ENCODE measurements at regions not wholly inside any gene's neighbourhood (a gene's known extent, or its start where the extent isn't known, plus 50 kb on each side); places are given as distances from the start of the nearest gene placed in this dataset.

DNA sequence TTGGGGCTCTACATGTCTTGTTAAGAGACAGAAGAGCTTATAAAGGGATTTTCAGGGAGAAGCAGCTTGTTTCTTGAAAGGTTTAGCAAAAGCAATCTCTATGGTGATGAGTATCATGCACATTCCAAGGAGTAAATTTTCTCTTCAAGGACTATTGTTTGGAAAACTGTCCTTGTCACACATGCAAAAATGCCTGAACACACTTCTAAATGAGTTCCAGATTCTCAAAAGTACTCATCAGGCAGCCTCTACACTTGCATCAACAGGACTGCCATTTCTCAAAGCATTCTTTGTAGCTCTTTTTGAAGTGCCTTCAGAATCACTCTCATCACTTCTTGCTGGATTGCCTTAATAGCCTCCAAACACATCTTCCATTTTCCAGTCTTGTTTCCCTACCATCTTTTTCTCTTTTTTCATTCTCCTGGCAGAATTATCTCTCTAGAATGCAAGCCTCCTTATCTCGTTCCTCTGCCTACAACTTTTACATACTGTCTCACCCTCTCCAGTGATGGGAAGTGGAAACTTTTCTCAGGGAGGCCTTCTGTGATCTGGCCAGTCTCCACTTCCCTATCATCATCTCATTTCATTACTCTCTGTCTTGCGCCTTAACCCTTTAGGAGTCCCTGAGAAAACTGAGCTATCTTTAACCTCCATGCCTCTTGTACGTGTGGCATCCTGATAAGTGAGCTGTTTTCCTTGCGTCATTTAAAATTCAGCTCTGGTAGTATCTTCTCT is 631.5 kb upstream of the TLE4 start:
- intact Hi-C loops (cut with micrococcal nuclease) = no loop called here
- CTCF ChIA-PET = no interaction called here
- H3K4me3 Mint-ChIP-seq = no peak overlapping the region
- no peaks in the 10 kb centered on the region for H3K27me3 Mint-ChIP-seq (ENCODE audit: low read depth)
- no peaks in the 10 kb centered on the region for H3K4me1 Mint-ChIP-seq (ENCODE audit: low read depth)
- no peak for DNase-seq
- no peak overlapping the region for H3K27ac Mint-ChIP-seq
- H3K9me3 Mint-ChIP-seq = peaks cover 2% of the 10 kb centered on the region
- no peaks in the 10 kb centered on the region for H3K36me3 Mint-ChIP-seq (ENCODE audit: low read depth)

DNA sequence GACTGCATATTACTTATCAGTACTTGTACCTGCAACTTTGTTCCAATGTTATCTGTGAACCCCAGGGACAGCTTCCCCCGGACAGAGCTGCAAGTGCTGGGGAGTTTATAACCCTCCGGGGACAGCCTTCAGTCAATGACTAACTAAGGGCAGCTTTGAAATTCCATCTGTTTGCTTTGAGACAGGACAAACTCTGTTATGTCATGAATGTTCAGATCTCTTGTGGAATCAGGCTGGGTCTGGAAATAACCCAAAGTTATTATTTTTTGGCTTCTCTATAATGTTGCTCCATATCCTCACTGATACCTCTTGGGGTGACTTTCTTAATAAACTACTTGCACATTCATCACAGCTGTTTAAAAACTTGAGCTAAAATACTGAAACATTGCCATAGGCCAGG is 617.5 kb upstream of the TLE4 start:
- CTCF ChIA-PET = no interaction called here
- H3K27me3 Mint-ChIP-seq (ENCODE audit: low read depth) = no peaks in the 10 kb centered on the region
- no peaks in the 10 kb centered on the region for H3K4me1 Mint-ChIP-seq (ENCODE audit: low read depth)
- H3K4me3 Mint-ChIP-seq = no peak overlapping the region
- peaks cover 3% of the 10 kb centered on the region for H3K9me3 Mint-ChIP-seq
- H3K27ac Mint-ChIP-seq = no peak overlapping the region
- DNase-seq = no peak
- intact Hi-C loops (cut with micrococcal nuclease) = no loop called here
- H3K36me3 Mint-ChIP-seq (ENCODE audit: low read depth) = no peaks in the 10 kb centered on the region

DNA sequence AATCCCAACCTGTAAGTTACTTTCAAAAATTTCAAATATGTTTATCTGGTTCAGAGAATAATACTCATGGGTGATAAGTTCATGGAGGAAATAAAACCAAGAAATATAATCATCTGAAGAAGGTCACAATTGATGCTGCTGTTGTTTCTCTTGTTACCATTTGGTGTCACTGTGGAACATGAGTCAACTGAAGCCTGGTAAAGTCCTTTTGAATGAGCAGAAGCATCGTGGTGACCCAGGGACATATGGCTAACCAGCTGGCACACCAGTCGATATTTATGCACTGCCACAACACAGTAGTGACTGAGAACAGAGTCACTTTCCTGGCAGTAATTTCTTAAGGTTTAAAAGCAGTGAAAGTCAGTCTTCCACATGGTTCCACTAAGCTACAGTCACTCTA is 612.9 kb upstream of the TLE4 start:
- H3K4me3 Mint-ChIP-seq = no peak overlapping the region
- no peaks in the 10 kb centered on the region for H3K36me3 Mint-ChIP-seq (ENCODE audit: low read depth)
- CTCF ChIA-PET = no interaction called here
- intact Hi-C loops (cut with micrococcal nuclease) = no loop called here
- H3K9me3 Mint-ChIP-seq = peaks cover 4% of the 10 kb centered on the region
- H3K27ac Mint-ChIP-seq = no peak overlapping the region
- H3K27me3 Mint-ChIP-seq (ENCODE audit: low read depth) = no peaks in the 10 kb centered on the region
- DNase-seq = no peak
- H3K4me1 Mint-ChIP-seq (ENCODE audit: low read depth) = no peaks in the 10 kb centered on the region

DNA sequence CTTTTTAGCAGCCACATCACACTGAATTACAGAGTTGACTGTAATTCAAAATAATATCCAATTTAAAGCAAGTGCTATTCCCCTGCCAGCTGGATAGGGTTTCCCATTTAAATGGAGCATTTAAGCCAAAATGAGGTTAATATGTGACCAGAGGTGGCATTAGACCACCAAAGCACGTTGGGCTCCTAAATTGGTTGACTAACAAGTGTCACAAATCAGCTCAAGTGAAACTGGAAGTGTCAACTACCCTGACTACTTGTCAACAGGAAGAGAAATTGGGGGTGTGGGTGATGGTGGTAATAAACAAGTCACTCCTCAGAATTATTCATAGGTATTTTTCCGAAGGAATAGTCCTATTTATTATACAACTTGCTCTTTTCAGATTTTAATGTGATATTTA is 609.6 kb upstream of the TLE4 start:
- Mint-ChIP-seq H3K36me3 (ENCODE audit: low read depth) (no peaks in the 10 kb centered on the region), H3K27ac (no peak overlapping the region), H3K27me3 (ENCODE audit: low read depth) (no peaks in the 10 kb centered on the region), H3K4me3 (no peak overlapping the region), H3K9me3 (peaks cover 4% of the 10 kb centered on the region), H3K4me1 (ENCODE audit: low read depth) (no peaks in the 10 kb centered on the region)
- intact Hi-C loops (cut with micrococcal nuclease) = no loop called here
- DNase-seq = no peak
- CTCF ChIA-PET = interaction anchor here (0.6 kb wide), 1 partner anchor 32 kb away, joined by 3 read pairs; no protein-coding TSS in a partner anchor

DNA sequence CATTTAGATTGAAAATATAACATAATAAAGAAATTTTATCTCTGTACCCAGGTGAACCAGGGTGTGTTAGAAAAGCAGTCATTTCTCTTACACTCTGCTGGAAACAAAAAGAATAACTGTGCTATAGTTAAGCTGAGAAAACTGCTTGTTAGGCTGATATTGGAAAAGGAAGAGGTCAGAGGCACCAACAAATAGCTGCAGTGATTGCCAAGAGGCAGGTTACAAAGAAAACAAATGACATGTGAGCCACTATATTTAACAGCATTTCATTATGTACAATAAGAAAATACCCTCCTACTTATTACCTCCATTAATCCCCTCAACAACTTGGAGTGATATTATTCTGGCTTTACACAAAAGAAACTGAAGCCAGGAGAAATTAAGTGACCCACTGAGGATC is 607.9 kb upstream of the TLE4 start:
- H3K27me3 Mint-ChIP-seq (ENCODE audit: low read depth) = no peaks in the 10 kb centered on the region
- no peak for DNase-seq
- CTCF ChIA-PET = no interaction called here

DNA sequence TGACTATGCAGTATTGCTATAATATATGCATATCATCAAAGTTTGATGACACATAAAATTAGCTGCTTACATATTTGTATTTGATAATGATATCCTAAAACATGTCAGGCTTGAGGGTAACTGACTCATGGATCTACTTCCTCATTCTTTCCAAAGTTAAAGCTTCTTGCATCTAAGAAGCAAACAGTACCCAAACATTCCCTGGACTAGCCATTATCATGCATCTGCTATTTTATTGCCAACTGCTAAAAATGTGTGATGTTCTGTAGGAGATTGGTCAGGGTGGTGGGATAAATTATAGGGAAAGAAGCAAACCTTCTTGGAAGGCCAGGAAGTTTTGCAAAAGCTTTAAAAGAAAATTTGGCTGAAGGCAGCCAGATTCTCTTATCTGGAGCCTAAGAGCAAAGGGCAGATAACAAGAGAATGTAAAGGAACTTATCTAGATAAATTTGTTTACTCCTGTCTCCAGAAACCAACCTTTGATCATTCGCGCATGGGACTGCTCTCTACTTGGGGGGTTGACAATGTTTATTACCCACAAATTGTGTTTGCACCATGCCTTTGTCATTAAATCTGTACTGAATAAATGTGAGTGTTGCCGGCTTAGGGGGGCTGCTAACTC is 604.1 kb upstream of the TLE4 start:
- intact Hi-C loops (cut with micrococcal nuclease) = no loop called here
- no peak overlapping the region for H3K27ac Mint-ChIP-seq
- no peak for DNase-seq
- H3K36me3 Mint-ChIP-seq (ENCODE audit: low read depth) = no peaks in the 10 kb centered on the region
- CTCF ChIA-PET = no interaction called here
- no peaks in the 10 kb centered on the region for H3K9me3 Mint-ChIP-seq
- no peaks in the 10 kb centered on the region for H3K4me1 Mint-ChIP-seq (ENCODE audit: low read depth)
- no peaks in the 10 kb centered on the region for H3K27me3 Mint-ChIP-seq (ENCODE audit: low read depth)
- H3K4me3 Mint-ChIP-seq = no peak overlapping the region

More for the DNA sequence above, 607.9 kb upstream of the TLE4 start:
- no peaks in the 10 kb centered on the region for H3K4me1 Mint-ChIP-seq (ENCODE audit: low read depth)
- H3K9me3 Mint-ChIP-seq = peaks cover 2% of the 10 kb centered on the region
- H3K4me3 Mint-ChIP-seq = no peak overlapping the region
- no peaks in the 10 kb centered on the region for H3K36me3 Mint-ChIP-seq (ENCODE audit: low read depth)
- H3K27ac Mint-ChIP-seq = no peak overlapping the region
- intact Hi-C loops (cut with micrococcal nuclease) = no loop called here

DNA sequence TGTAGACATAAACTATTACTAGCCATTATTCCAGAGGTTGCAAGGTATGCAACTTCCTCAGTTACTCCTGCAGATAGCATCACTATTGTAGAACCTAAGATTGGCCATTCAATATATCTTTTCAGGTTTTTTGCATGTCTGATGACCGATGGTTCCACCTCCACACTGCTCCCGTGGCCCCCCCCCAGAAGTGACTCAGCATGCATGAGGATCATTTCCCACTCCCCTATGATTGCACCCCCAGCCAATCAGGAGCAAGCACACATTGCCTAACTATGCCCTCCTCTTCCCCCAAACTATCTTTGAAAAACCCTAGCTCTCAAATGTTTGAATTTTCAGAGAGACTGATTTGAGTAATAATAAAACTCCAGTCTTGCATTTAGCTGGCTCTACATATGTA is 601.4 kb upstream of the TLE4 start:
- no peaks in the 10 kb centered on the region for H3K36me3 Mint-ChIP-seq (ENCODE audit: low read depth)
- intact Hi-C loops (cut with micrococcal nuclease) = no loop called here
- no peaks in the 10 kb centered on the region for H3K9me3 Mint-ChIP-seq
- H3K27me3 Mint-ChIP-seq (ENCODE audit: low read depth) = no peaks in the 10 kb centered on the region
- no peaks in the 10 kb centered on the region for H3K4me1 Mint-ChIP-seq (ENCODE audit: low read depth)
- DNase-seq = no peak
- no peak overlapping the region for H3K27ac Mint-ChIP-seq
- no peak overlapping the region for H3K4me3 Mint-ChIP-seq
- CTCF ChIA-PET = no interaction called here

DNA sequence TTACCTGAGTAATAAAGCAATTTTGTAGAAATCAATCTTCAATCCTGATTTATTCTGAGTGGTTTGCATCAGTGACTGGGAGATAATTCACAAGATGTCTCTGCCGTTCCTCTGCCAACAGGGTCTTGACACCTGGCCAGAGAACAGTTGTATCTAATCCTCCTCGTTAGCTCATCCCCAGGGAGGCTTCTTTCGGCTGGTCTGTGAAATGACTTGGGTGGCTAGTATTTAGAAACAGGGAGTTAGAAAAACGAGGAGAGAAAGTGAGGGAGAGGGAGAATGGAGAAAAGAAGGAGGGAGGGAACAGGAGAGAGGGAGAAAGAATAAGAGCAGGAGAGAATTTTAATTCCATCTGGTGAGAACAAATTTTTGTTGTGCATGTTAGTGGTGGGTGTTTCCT is 600.2 kb upstream of the TLE4 start:
- Mint-ChIP-seq H3K4me1 (ENCODE audit: low read depth) (no peaks in the 10 kb centered on the region), H3K27me3 (ENCODE audit: low read depth) (no peaks in the 10 kb centered on the region), H3K9me3 (no peaks in the 10 kb centered on the region), H3K27ac (no peak overlapping the region), H3K4me3 (no peak overlapping the region), H3K36me3 (ENCODE audit: low read depth) (no peaks in the 10 kb centered on the region)
- intact Hi-C loops (cut with micrococcal nuclease) = no loop called here
- DNase-seq = no peak
- CTCF ChIA-PET = no interaction called here

DNA sequence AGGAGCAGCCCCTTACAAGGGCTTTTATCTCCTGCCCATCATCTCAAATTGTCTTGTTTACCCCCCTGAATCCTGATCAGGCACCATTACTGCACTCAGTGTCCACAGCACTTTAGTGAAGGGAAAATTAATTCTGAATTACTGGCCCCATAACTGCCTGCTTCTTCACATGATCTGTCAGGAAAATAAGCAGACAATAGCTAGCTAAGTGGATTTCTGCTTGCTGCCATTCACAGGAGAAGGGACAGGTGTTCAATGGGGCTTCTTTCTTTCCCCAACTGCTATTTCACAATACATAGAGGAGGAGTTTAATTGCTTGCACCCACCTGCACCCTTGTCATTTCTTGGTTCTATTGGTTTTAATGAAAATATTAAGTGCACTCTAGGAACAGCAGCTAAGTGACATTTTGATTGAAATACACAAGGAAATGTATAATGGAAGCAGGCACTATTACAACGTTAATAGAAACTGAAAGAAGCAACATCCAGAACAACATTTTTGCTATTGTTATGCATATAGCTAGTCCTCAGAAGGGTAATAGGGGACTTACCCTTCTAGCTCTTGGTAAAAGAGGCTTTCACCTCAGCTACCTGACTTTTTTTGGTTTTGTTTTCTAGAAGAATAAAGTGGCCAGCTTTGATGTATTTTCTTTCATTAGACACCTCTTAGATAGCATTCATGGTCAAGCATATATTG is 599.3 kb upstream of the TLE4 start:
- intact Hi-C loops (cut with micrococcal nuclease) = no loop called here
- Mint-ChIP-seq H3K4me3 (no peak overlapping the region), H3K4me1 (ENCODE audit: low read depth) (no peaks in the 10 kb centered on the region), H3K9me3 (no peaks in the 10 kb centered on the region), H3K36me3 (ENCODE audit: low read depth) (no peaks in the 10 kb centered on the region), H3K27ac (no peak overlapping the region), H3K27me3 (ENCODE audit: low read depth) (no peaks in the 10 kb centered on the region)
- CTCF ChIA-PET = no interaction called here
- no peak for DNase-seq

DNA sequence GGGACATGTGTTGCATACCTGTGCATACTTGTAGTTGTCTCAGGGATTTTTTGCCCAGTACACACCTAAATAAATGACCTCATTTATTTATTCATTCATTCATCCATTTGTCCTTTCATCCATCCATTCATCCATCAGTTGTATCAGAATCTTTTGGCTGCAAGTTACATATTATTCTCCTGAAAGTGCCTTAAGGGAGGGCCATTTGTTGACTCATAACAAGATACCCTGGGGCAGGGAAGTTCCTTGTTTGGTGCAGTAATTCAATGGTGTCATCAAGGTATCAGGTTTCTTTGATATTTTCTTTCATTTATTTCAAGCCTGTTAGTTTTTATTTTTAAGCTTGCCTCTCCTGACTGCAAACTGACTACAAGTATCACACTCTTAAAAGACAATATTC is 597.9 kb upstream of the TLE4 start:
- no peak for DNase-seq
- Mint-ChIP-seq H3K4me1 (ENCODE audit: low read depth) (no peaks in the 10 kb centered on the region), H3K27ac (no peak overlapping the region), H3K4me3 (no peak overlapping the region), H3K36me3 (ENCODE audit: low read depth) (no peaks in the 10 kb centered on the region), H3K9me3 (no peaks in the 10 kb centered on the region), H3K27me3 (ENCODE audit: low read depth) (no peaks in the 10 kb centered on the region)
- intact Hi-C loops (cut with micrococcal nuclease) = no loop called here
- CTCF ChIA-PET = no interaction called here

DNA sequence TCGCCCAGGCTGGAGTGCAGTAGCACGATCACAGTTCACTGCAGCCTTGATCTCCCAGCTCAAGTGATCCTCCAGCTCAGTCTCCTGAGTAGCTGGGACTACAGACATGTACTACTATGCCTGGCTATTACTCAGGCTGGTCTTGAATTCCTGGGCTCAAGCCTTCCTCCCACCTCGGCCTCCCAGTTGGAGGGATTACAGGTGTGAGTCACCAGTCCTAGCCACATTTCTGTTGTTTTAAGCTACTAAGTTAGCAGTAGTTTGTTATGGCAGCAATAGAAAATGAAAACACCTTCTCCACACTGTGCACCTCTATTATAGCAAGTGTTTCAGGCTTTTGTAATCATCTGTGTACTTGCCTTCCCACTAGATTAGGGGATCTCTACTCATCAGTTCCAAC is 588.9 kb upstream of the TLE4 start:
- H3K9me3 Mint-ChIP-seq = no peaks in the 10 kb centered on the region
- no peaks in the 10 kb centered on the region for H3K36me3 Mint-ChIP-seq (ENCODE audit: low read depth)
- H3K27me3 Mint-ChIP-seq (ENCODE audit: low read depth) = no peaks in the 10 kb centered on the region
- H3K27ac Mint-ChIP-seq = no peak overlapping the region
- no peak for DNase-seq
- intact Hi-C loops (cut with micrococcal nuclease) = no loop called here
- no peak overlapping the region for H3K4me3 Mint-ChIP-seq
- no peaks in the 10 kb centered on the region for H3K4me1 Mint-ChIP-seq (ENCODE audit: low read depth)
- CTCF ChIA-PET = interaction anchor here (0.6 kb wide), 1 partner anchor 326 kb away, joined by 4 read pairs; no protein-coding TSS in a partner anchor

DNA sequence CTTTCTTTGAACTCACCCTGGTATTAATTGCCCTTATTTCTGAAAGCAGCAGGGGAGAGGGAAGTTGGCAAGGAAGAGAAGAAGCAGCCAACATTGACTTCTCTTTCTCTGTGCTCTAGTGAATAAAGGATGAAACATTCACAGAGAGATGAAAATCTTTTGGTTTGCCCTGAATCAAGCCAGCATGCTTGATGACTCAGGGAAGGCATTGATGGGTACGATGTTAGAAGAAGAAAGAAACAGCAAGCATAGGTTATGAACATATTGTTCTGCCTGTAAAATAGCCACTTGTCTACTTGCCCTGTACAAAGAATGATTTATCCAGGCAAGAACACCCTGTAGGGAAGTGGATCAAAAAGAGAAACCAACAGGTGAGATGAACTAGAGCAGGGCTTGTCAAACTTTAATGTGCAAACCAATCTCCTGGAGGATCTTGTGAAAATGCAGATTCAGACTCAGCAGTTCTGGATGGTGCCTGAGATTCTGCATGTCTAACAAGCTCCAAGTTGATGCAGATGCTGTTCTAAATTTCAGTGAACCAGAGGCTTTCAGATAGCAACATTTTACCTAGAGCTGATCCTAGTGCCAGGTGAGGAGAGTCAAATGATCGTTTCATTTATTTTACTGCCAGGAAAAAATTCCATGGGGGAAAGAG is 586.6 kb upstream of the TLE4 start:
- CTCF ChIA-PET = no interaction called here
- H3K27ac Mint-ChIP-seq = no peak overlapping the region
- DNase-seq = no peak
- H3K9me3 Mint-ChIP-seq = no peaks in the 10 kb centered on the region
- no peaks in the 10 kb centered on the region for H3K4me1 Mint-ChIP-seq (ENCODE audit: low read depth)
- H3K4me3 Mint-ChIP-seq = no peak overlapping the region
- H3K36me3 Mint-ChIP-seq (ENCODE audit: low read depth) = no peaks in the 10 kb centered on the region
- intact Hi-C loops (cut with micrococcal nuclease) = no loop called here
- H3K27me3 Mint-ChIP-seq (ENCODE audit: low read depth) = no peaks in the 10 kb centered on the region

DNA sequence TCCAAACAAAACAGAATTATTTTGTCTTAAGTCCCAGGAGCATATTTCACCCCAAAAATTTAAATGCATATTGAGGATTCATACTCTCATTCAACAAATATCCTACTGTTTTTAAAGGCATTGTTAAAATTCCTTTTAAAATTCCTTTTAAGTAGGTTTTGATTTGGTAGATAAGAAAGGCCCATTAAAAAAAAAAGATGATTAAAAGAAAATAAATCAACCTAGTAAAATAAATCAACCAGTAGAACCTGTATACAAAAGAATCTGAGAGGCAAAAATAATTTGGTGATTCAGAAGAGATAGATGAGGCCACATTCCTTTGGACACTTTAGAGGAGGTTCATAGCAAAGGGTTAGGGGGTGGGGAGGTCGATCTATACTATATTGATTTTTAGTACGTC is 585.3 kb upstream of the TLE4 start:
- no peak for DNase-seq
- Mint-ChIP-seq H3K9me3 (no peaks in the 10 kb centered on the region), H3K4me3 (no peak overlapping the region), H3K36me3 (ENCODE audit: low read depth) (no peaks in the 10 kb centered on the region), H3K27me3 (ENCODE audit: low read depth) (no peaks in the 10 kb centered on the region), H3K27ac (no peak overlapping the region), H3K4me1 (ENCODE audit: low read depth) (no peaks in the 10 kb centered on the region)
- intact Hi-C loops (cut with micrococcal nuclease) = no loop called here
- CTCF ChIA-PET = no interaction called here

Measured in activated naive CD4-positive, alpha-beta T cell treated with anti-CD3 and anti-CD28 coated beads for 36 hours (primary cell).